HepG2 (cell line): ENCODE measurements at regions not wholly inside any gene's neighbourhood (a gene's known extent, or its start where the extent isn't known, plus 50 kb on each side); places are given as distances from the start of the nearest gene placed in this dataset.

Experiments
- ATAC-seq: fragments of 200-7000 bp; cut with Tn5 transposase; 3 replicates; pipeline ENCODE4 v1.9.1; 2020; ENCODE audit warnings: mild to moderate bottlenecking, moderate library complexity
- BruUV-seq: library from RNA; stranded (reverse); fragments of 400-500 nt; replicated peaks from 2 replicates; lab custom pipeline; 2021; lab: Mats Ljungman, UMichigan
- CTCF ChIA-PET: fragments of 300-600 bp; formaldehyde crosslinking; extraction: SDS; loops from one replicate; lab custom pipeline; 2021; ENCODE audit warnings: low total read pairs, inconsistent platforms, low intra/inter-chr PET ratio; lab: Yijun Ruan, JAX
- POLR2A ChIA-PET: fragments of 350-600 bp; sonication (Branson Sonifier 250); formaldehyde crosslinking; loops from one replicate; lab custom pipeline; 2020; ENCODE audit warnings: antibody characterized with exemption, inconsistent platforms; lab: Yijun Ruan, JAX
- DNase-seq: peaks from one replicate; pipeline ENCODE4 v3.0.0-alpha.2; 2015; ENCODE audit warnings: low spot score
- FAIRE-seq: peaks from 3 replicates; lab custom pipeline; 2011; peaks lifted over from hg19 to GRCh38; lab: Jason Lieb, UNC
- H2AFZ ChIP-seq: one replicate; pipeline ENCODE4 v1.6.1; 2011; ENCODE audit warnings: low read length, inconsistent platforms
- H3K27ac ChIP-seq: fragments of 300-600 bp; 3 replicates; pipeline ENCODE4 v1.8.0; 2011; ENCODE audit warnings: mixed run types, mild to moderate bottlenecking, mixed read lengths, low read length, inconsistent platforms; ENCODE audit not compliant: insufficient read depth; ENCODE audit errors: extremely low read length
- H3K27me3 ChIP-seq, 2 experiments: fragments of 200-600 bp in 1 of 2; 2 replicates in 1 of 2; 3 replicates in 1 of 2; pipeline versions ENCODE4 v1.6.0 to v1.8.0; 2011; ENCODE audit warnings: low read length in 2 of 2, mild to moderate bottlenecking in 2 of 2, moderate library complexity in 2 of 2, inconsistent platforms in 1 of 2; ENCODE audit not compliant: insufficient read depth in 2 of 2, control insufficient read depth in 1 of 2
- H3K36me3 ChIP-seq, 2 experiments: fragments of 200-600 bp in 1 of 2; replicated peaks in 1 of 2; 2 replicates in 1 of 2; 3 replicates in 1 of 2; pipeline versions ENCODE4 v1.5.1 to v1.8.0; 2011; ENCODE audit warnings: low read length in 2 of 2, inconsistent platforms in 1 of 2; ENCODE audit not compliant: insufficient read depth in 2 of 2, control insufficient read depth in 1 of 2
- H3K4me1 ChIP-seq: 2 replicates; pipeline ENCODE4 v1.5.1; 2012; ENCODE audit warnings: low read length, inconsistent platforms; ENCODE audit not compliant: insufficient read depth
- H3K4me2 ChIP-seq: 2 replicates; pipeline ENCODE4 v1.6.0; 2011; ENCODE audit warnings: low read depth, low read length, inconsistent platforms
- H3K4me3 ChIP-seq, 3 experiments: fragments of 200-600 bp in 1 of 3; sonication (generic), shearing (Covaris generic) in 1 of 3; replicated peaks in 1 of 3; 2 replicates each; pipeline ENCODE4 v1.5.1; 2011 to 2016; ENCODE audit warnings: low read length in 3 of 3, inconsistent platforms in 2 of 3, low read depth in 2 of 3, mild to moderate bottlenecking in 2 of 3, control low read depth in 1 of 3, mixed read lengths in 1 of 3; ENCODE audit not compliant: insufficient read depth in 1 of 3
- H3K79me2 ChIP-seq: one replicate; pipeline ENCODE4 v1.6.1; 2011; ENCODE audit warnings: low read length, inconsistent platforms; ENCODE audit not compliant: insufficient read depth
- H3K9ac ChIP-seq: 2 replicates; pipeline ENCODE4 v1.6.0; 2011; ENCODE audit warnings: mild to moderate bottlenecking, low read depth, low read length, inconsistent platforms; ENCODE audit not compliant: insufficient read depth
- H3K9me3 ChIP-seq: 2 replicates; pipeline ENCODE4 v1.5.1; 2012; ENCODE audit warnings: mild to moderate bottlenecking, low read length
- H4K20me1 ChIP-seq: 2 replicates; pipeline ENCODE4 v1.6.0; 2011; ENCODE audit warnings: inconsistent platforms, mild to moderate bottlenecking, low read length, moderate library complexity; ENCODE audit not compliant: insufficient read depth
- EEA1 ChIP-seq: sonication (generic); formaldehyde crosslinking; IDR thresholded peaks from 2 replicates; pipeline ENCODE4 v1.5.1; 2020; ENCODE audit warnings: mild to moderate bottlenecking, missing genetic modification reagents, borderline replicate concordance
- HES4 ChIP-seq: sonication (generic); formaldehyde crosslinking; IDR thresholded peaks from 2 replicates; pipeline ENCODE4 v1.9.0; 2021; ENCODE audit warnings: mild to moderate bottlenecking, missing genetic modification reagents, borderline replicate concordance
- ZNF431 ChIP-seq: sonication (generic); formaldehyde crosslinking; IDR thresholded peaks from 2 replicates; pipeline ENCODE4 v1.9.0; 2022; ENCODE audit warnings: missing genetic modification reagents, low read depth, mild to moderate bottlenecking, borderline replicate concordance
- WGBS: methylation state at CpG from one replicate; pipeline ENCODE4 v1.1.6; 2017; ENCODE audit warnings: low lambda C conversion rate; 5-methylcytosine and 5-hydroxymethylcytosine counted together
- in situ Hi-C: cut with HindIII; loops from 2 replicates; pipeline ENCODE4 v1.10.0; 2017; ENCODE audit warnings: low pct_unique_long_range_greater_than_20kb; ENCODE audit not compliant: extremely low pct_ligation_motif_present
- intact Hi-C: fragments of 100-400 bp; cut with micrococcal nuclease; formaldehyde crosslinking; loops from one replicate; pipeline ENCODE4 v1.10.0; 2022; ENCODE audit not compliant: unreplicated experiment
- TF ChIP-seq, protein P1 (sequence below): sonication (generic); formaldehyde crosslinking; IDR thresholded peaks from 2 replicates; pipeline ENCODE4 v1.4.0; 2020; ENCODE audit warnings: mild to moderate bottlenecking, missing genetic modification reagents

DNA sequence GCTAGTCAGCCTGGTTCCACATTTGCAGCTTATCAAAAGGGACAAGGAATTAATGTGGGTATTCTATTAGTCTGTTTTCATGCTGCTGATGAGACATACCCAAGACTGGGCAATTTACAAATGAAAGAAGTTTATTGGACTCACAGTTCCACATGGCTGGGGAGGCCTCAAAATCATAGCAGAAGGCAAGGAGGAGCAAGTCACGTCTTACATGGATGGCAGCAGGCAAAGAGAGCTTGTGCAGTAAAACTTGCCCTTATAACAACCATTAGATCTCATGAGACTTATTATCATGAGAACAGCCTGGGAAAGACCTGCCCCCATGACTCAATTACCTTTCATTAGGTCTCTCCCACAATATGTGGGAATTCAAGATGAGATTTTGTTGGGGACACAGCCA, 689.1 kb upstream of the MARCKS start:
- H3K9me3 ChIP-seq, result peaks cover 18% of the 10 kb centered on the region
- no peak for DNase-seq
- FAIRE-seq, result no peak
- POLR2A ChIA-PET, result no interaction called here
- H3K9ac ChIP-seq, result no peak overlapping the region
- in situ Hi-C loops (no loop called here), intact Hi-C loops (no loop called here)
- TF ChIP-seq ZNF431 (CRISPR knock-in tag) (peak; percentile 99), EEA1 (CRISPR knock-in tag) (no peak)
- H2AFZ ChIP-seq, result no peak overlapping the region
- no TSS peak for BruUV-seq
- no peaks in the 10 kb centered on the region for H3K79me2 ChIP-seq
- H3K4me2 ChIP-seq, result no peak overlapping the region
- no peaks in the 10 kb centered on the region for H4K20me1 ChIP-seq
- H3K4me1 ChIP-seq, result no peaks in the 10 kb centered on the region
- no peak overlapping the region for H3K4me3 ChIP-seq
- H3K27me3 ChIP-seq, result no peaks in the 10 kb centered on the region
- H3K27ac ChIP-seq, result no peak overlapping the region
- 0% methylated on average over 1 of the region's 1 CpG for WGBS
- H3K36me3 ChIP-seq, result no peaks in the 10 kb centered on the region
- no peak for ATAC-seq
- CTCF ChIA-PET, result no interaction called here

DNA sequence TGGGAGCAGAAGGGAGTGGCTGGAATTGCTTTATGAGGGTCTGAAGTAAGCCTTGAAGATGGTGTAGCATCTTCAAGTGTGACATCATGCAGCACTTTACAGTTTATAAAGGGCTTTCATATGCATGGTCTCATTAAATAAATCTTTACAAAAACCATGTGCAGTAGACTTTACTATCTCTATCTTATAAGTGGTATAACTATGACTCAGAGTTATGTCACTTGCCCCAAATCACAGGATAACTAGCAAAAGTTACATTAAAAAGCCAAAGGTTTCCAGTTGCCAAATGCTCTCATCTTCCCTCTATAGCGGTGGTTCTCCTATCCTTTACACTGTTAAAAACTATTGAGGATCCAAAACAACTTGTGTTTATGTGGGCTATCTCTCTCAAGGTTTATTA, 687.7 kb upstream of the MARCKS start:
- BruUV-seq, result no TSS peak
- intact Hi-C loops, result no loop called here
- H3K9ac ChIP-seq, result no peak overlapping the region
- no peaks in the 10 kb centered on the region for H3K36me3 ChIP-seq
- no peaks in the 10 kb centered on the region for H3K27me3 ChIP-seq
- 4% methylated on average over 1 of the region's 1 CpG for WGBS
- no peak for FAIRE-seq
- H3K27ac ChIP-seq, result no peak overlapping the region
- ChIA-PET POLR2A (no interaction called here), CTCF (no interaction called here)
- no peak for DNase-seq
- no peaks in the 10 kb centered on the region for H4K20me1 ChIP-seq
- no peak overlapping the region for H2AFZ ChIP-seq
- in situ Hi-C loops, result no loop called here
- peaks cover 18% of the 10 kb centered on the region for H3K9me3 ChIP-seq
- H3K79me2 ChIP-seq, result no peaks in the 10 kb centered on the region
- no peak overlapping the region for H3K4me2 ChIP-seq
- ATAC-seq, result no peak
- no peak overlapping the region for H3K4me3 ChIP-seq
- H3K4me1 ChIP-seq, result no peaks in the 10 kb centered on the region
- TF ChIP-seq, protein P1, sequence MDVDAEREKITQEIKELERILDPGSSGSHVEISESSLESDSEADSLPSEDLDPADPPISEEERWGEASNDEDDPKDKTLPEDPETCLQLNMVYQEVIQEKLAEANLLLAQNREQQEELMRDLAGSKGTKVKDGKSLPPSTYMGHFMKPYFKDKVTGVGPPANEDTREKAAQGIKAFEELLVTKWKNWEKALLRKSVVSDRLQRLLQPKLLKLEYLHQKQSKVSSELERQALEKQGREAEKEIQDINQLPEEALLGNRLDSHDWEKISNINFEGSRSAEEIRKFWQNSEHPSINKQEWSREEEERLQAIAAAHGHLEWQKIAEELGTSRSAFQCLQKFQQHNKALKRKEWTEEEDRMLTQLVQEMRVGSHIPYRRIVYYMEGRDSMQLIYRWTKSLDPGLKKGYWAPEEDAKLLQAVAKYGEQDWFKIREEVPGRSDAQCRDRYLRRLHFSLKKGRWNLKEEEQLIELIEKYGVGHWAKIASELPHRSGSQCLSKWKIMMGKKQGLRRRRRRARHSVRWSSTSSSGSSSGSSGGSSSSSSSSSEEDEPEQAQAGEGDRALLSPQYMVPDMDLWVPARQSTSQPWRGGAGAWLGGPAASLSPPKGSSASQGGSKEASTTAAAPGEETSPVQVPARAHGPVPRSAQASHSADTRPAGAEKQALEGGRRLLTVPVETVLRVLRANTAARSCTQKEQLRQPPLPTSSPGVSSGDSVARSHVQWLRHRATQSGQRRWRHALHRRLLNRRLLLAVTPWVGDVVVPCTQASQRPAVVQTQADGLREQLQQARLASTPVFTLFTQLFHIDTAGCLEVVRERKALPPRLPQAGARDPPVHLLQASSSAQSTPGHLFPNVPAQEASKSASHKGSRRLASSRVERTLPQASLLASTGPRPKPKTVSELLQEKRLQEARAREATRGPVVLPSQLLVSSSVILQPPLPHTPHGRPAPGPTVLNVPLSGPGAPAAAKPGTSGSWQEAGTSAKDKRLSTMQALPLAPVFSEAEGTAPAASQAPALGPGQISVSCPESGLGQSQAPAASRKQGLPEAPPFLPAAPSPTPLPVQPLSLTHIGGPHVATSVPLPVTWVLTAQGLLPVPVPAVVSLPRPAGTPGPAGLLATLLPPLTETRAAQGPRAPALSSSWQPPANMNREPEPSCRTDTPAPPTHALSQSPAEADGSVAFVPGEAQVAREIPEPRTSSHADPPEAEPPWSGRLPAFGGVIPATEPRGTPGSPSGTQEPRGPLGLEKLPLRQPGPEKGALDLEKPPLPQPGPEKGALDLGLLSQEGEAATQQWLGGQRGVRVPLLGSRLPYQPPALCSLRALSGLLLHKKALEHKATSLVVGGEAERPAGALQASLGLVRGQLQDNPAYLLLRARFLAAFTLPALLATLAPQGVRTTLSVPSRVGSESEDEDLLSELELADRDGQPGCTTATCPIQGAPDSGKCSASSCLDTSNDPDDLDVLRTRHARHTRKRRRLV (CRISPR knock-in tag), result no peak
- no peak for TF ChIP-seq HES4 (CRISPR knock-in tag)
